ENCODE measurements at regions not wholly inside any gene's neighbourhood (a gene's known extent, or its start where the extent isn't known, plus 50 kb on each side); places are given as distances from the start of the nearest gene placed in this dataset.

DNA sequence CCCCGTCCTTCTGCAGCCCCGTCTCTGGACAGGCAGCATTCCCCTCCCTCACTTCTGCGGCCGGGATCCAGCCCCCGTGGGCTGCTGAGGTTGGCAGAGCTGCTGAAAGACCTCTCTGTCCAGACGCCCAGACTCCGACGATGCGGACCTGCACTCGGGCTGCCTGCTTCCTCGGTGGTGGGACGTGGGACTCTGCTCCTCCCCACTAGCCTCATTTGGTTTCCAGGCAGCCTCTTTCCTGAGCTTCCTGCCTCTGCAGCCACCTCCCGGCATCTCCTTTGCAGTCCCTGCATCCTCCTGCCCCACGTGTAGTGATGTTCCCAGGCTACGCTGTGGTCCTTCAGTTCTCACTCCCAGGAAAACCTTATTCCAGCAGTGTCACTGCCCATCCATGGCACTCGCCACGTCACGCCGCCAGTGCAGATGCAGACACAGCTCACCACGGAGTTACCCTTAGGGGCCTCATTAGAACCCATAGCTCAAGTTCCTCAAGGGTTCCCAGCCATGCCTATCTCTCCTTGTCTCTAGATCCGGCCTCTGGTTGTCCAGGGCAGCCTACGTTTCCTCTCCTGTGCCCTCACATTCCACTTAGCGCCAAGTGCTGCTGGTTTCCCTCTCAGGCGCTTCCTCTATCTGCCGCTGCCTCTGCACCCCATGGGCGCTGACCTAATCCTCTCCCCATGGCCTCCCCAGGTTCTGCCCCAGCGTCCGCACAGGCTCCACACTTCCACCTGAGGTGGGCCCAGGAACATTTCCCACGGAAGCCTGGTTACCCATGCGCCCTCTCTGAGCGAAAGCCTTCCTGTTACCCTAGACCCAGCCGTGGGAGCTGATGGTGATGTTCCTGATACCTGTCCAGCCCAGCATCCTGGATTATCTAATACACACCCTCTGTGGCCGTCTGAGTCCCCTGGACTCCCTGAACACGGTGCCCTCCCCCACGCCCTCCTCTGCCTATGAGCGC is 318.3 kb upstream of the MYT1L start:
- no peak for TF ChIP-seq EZH2 (IDR thresholded peaks at IDR 0.05)
- TF ChIP-seq, protein P1, sequence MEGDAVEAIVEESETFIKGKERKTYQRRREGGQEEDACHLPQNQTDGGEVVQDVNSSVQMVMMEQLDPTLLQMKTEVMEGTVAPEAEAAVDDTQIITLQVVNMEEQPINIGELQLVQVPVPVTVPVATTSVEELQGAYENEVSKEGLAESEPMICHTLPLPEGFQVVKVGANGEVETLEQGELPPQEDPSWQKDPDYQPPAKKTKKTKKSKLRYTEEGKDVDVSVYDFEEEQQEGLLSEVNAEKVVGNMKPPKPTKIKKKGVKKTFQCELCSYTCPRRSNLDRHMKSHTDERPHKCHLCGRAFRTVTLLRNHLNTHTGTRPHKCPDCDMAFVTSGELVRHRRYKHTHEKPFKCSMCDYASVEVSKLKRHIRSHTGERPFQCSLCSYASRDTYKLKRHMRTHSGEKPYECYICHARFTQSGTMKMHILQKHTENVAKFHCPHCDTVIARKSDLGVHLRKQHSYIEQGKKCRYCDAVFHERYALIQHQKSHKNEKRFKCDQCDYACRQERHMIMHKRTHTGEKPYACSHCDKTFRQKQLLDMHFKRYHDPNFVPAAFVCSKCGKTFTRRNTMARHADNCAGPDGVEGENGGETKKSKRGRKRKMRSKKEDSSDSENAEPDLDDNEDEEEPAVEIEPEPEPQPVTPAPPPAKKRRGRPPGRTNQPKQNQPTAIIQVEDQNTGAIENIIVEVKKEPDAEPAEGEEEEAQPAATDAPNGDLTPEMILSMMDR (IDR thresholded peaks at IDR 0.05): no peak
